ENCODE measurements at regions not wholly inside any gene's neighbourhood (a gene's known extent, or its start where the extent isn't known, plus 50 kb on each side); places are given as distances from the start of the nearest gene placed in this dataset.

DNA sequence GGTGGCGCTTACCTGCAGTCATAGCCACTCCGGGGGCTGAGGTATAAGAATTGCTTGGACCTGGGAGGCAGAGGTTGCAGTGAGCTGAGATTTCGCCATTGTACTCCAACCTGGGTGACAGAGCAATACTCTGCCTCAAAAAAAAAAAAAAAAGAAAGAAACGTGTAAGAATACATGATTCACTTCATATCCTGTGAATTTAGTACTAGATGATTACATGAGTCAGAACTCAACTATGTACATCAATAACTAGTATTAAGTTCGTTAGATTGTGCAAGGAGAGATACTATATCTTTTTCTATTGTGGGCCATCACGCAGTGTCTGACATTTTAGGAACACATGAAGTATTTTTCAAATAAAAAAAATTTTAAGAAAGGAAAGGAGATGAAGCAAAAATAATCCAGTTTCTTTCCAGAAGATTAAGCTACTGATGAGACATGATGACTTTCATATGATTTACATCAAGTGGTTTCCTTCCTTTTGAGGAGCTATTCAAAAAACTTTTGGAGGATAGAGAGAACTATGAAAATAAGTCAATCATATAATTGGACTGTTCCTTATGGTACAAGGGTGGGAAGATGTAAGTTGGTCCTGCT, 64.7 kb upstream of the EXOC1L start:
- no peak for DNase-seq (ENCODE audit: low spot score)

DNA sequence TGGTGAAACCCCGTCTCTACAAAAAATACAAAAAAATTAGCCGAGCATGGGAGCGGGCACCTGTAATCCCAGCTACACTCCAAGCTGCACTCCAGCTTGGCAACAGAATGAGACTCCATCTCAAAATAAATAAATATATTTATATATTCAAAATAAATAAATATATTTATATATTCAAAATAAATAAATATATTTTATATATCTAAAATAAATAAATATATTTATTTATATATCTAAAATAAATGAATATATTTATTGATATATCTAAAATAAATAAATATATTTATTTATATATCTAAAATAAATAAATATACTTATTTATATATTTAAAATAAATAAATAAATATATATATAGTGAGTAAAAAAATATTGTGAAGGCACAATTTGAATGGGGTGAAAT, 63.4 kb upstream of the EXOC1L start:
- DNase-seq (ENCODE audit: low spot score) = no peak

DNA sequence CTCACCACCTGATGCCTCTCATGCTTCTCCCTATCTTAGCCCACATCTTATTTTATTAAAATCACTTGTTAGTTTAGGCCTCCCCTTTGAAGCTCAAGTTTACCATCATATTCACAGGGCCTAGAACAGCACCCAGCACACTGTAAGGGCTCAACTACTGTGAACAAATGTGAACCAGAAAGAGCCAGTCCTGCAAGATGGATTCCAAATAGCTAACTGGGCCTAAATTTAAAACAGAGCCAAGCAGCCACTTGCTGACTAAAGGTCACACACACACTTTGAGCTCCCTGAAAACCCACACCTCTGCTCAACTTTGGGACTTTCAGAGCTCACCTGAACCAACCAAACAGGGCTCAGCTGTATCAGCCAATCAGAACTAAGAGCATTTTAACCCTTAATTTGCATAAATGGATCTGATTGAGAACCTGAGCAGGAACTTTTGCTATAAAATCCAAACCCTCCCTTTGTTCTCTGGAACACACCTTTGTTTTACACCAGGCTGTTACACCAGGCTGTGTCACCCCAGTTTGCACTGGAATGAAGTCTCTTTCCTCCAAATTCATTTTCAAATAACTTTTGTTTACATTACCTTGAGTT, 62.1 kb upstream of the EXOC1L start:
- no peak for DNase-seq (ENCODE audit: low spot score)

DNA sequence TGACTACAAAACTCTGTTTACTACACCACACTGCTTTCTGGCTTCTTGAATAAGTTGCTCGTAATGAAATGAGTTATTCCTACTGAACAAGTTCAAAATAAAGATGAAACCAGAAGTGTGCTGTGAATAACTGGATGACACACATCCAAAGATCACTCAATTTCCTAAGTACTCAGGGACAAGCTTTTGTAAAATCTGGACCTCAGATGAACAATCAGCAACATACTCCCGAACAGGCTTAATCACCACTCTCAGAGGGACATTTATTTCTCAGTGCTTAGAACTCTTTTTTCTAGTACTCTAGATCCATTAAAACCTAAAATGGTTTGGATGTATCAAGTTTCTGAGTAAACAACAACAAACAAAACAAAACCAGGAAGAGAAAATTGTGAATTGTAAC, 61.5 kb upstream of the EXOC1L start:
- no peak for DNase-seq (ENCODE audit: low spot score)

DNA sequence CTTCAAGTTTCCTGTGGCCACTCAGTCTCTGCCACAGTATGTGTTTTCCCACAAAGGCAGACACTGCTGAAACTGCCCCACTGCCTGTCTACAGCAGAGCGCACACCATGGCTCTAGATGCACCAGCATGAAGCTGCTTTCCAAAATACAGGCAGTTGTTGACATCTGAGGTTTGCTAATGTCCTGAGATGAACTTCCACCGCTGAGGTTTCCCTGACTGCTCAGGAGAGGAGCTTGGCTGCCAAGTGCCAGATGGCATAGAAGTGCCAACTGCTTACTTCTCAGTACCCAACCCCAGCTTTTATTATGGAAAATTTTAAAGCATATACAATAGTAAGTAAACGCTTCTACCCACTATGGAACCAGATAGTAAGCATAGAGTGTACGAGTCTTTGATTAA, 61.0 kb upstream of the EXOC1L start:
- no peak for DNase-seq (ENCODE audit: low spot score)

DNA sequence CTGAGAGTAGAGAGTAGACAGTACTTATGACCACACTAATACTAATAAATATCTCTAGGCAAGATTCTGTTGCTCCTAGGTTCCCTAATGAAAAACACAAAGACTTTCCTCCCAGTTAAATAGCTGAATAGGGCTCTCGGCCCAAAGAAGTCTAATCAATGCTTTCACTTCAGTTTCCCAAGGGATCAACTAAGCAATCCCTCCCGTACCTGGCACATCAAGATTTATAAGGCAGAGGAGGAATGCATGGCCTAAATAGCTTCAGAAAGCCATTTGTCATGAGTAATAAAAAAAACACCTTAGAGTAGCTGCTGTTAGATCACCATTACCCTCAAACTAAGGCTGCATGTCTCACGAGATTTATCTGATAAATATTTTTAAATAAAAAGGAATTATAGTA, 56.8 kb upstream of the EXOC1L start:
- no peak for DNase-seq (ENCODE audit: low spot score)

DNA sequence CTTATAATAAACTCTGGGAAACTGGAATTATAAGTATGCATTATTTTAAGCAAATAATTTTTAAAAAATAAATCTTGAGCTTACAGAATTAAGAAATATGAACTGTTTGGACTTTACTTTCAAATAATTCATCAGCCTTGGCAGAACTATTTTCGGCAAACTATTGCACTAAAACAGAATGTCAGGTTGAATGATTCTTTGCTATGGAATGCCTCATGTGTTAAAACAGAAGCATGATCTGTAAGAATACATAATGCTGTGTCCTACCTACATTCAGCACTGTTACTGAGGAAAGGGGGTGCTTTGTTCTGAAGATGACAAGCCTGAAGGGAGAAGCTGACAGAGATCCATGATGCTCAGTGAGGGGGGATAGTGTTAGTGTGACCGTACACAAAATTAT, 55.6 kb upstream of the EXOC1L start:
- DNase-seq (ENCODE audit: low spot score) = no peak

DNA sequence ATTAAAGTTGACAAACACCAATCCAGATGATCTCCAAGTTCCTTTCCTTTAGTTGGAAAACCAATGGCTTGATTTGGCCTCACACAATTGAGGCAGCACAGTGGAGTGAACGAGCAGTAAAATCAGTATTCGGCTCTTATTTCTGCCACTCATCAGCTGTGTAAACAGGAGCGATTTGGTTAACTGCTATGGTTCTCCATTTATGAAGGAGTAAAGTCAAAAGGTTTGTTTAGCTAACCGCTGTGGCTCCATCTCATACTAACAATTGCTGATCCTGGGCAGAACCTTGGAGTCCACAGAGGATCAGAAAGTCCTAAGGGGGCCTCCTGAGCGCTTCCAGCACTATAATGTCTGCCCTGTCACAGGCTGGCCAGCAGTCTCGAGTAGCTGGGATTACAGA, 54.5 kb upstream of the EXOC1L start:
- DNase-seq (ENCODE audit: low spot score) = no peak

DNA sequence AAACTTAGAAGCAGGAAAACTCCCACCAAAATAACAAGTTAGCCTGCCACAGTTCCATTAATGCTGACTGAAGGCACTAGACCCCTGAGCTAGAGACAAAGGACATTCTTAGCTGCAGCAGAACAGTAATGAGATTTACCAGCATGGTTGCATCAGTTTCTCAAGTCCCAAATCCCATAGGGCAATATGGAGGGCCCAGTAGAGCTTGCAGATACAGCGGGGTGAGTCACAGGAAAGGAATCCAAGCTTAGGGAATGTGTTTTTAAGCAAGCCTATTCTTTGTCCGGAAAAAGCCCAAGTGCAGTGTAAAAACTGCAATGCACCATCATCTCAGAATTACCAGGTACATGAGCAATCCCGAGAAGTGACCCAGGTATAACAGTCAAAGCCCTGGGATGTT, 51.3 kb upstream of the EXOC1L start:
- no peak for DNase-seq (ENCODE audit: low spot score)

Measured in germinal center (tissue), 1 donor.